GM19463 (cell line): ENCODE measurements at regions not wholly inside any gene's neighbourhood (a gene's known extent, or its start where the extent isn't known, plus 50 kb on each side); places are given as distances from the start of the nearest gene placed in this dataset.
"Not testable (repeated sequence)": the region's sequence is repeated elsewhere in the genome, so short reads cannot be mapped to it uniquely, and the experiment has no call there.

Source experiments
- ATAC-seq: cut with Tn5 transposase; IDR thresholded peaks from one replicate; pipeline ENCODE4 v1.9.1; 2021; ENCODE audit warnings: mild to moderate bottlenecking, moderate library complexity; ENCODE audit not compliant: unreplicated experiment

- ATAC-seq: no peak
Measured at GRCh38 chr3:78285032-78285728, 1245.3 kb downstream of the ROBO2 start.

GRCh38 chr3:78287085-78287484 lies 1247.2 kb downstream of the ROBO2 start:
- ATAC-seq: no peak

- no peak for ATAC-seq
Measured at GRCh38 chr3:78293284-78293683, 1253.4 kb downstream of the ROBO2 start.

GRCh38 chr3:78304115-78304514 lies 1264.2 kb downstream of the ROBO2 start:
- ATAC-seq: no peak

DNA sequence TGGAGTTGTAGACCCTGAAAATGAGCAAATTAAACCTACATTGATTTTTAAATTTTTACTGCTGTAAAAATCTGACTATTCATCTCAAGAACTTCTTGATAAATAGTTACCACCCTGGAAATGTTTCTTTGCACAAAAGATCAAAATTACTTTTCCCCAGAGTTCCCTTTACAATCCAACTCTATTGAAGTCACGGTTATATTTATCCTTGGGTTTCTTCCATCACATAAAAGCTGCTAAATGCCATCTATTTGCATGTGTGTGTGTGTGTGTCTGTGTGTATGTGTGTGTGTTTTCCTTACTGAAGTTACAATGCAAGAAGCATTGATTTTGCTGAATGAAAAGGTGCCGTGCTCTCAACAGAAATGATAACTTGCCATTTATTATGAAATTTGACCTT lies 1273.0 kb downstream of the ROBO2 start:
- no peak for ATAC-seq

- no peak for ATAC-seq
Measured at GRCh38 chr3:78313332-78313731, 1273.4 kb downstream of the ROBO2 start.

DNA sequence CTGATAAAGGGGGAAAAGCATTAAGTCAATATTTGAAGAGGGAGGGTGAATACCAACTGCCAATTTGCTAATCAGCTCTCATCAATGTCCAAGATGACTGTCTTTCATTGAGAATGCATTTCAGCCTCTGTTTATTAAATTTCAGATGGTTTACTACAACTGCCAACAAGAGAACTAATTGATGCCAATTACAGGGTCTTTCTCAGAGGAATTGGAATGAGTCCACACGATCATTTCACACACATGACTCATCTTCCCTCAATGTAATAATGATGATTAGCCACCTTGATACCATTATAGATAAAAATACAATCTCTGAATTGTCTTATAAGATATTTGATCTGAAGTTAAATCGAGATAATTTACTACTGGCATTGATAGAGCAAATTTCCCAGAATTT lies 1274.4 kb downstream of the ROBO2 start:
- no peak for ATAC-seq

- ATAC-seq: no peak
Measured at GRCh38 chr3:78317774-78318173, 1277.9 kb downstream of the ROBO2 start.

GRCh38 chr3:78322780-78323179 lies 1282.9 kb downstream of the ROBO2 start:
- peak; percentile 81 for ATAC-seq

- ATAC-seq: no peak
Measured at GRCh38 chr3:78337801-78338211, 1297.9 kb downstream of the ROBO2 start.

GRCh38 chr3:78338405-78338804 lies 1298.5 kb downstream of the ROBO2 start:
- ATAC-seq: peak; percentile 91

DNA sequence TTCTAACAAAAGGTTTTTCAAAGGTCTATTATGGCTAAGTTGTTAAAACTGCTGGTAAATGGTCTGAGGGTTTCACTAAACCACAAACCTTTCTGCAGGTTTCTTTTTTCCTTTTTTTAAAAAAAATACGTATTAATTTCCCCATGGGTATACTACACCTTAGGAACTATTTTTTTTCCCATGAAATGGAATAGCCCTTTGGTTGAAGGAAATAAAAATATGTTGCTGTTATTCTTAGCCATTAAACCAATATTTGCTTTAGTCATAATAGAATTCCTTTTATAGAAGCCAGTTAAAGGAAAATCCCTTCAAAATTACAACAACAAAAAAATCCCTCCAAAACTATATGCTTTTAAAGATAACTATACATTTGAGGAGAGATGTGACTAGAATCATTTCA lies 1303.3 kb downstream of the ROBO2 start:
- ATAC-seq: no peak

GRCh38 chr3:78344267-78344666 lies 1304.4 kb downstream of the ROBO2 start:
- ATAC-seq: not testable (repeated sequence)

- ATAC-seq: no peak
Measured at GRCh38 chr3:78344918-78345317, 1305.0 kb downstream of the ROBO2 start.

GRCh38 chr3:78347176-78347575 lies 1307.3 kb downstream of the ROBO2 start:
- no peak for ATAC-seq

DNA sequence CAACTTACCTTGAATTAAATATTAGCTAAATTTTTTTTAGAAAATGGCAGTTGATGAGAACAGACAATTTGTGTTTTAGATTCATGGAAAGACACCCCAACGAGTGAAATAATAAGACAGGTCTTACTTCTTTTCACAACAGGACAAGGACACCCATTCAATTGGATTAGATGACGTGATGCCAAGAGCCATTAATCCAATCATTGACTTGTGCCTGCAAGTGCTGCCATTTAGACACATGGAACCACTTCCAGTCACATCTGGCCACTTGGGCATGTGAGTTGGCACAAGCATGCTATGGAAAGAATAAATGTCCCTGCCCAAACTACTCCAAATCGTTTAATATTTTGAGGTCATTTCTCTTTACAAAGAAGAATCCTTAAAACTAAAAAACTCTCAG lies 1308.8 kb downstream of the ROBO2 start:
- no peak for ATAC-seq

DNA sequence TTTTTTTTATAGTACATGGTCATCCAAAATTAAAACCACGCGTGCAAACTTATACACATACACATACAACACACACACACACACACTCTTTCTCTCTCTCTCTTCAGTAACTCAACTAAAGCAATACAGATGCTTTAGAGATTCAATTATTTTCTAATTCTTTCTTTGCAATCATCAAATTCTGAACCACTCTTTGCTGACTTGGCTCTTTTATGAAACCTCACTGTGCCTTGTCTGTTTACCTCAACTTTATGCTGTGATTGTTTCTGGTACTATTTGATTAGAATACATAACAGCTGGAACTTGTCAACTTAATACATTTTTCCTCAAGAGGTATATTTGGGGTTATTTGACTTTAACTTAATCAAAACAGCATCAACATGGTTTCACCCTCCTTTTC lies 1309.7 kb downstream of the ROBO2 start:
- ATAC-seq: no peak

DNA sequence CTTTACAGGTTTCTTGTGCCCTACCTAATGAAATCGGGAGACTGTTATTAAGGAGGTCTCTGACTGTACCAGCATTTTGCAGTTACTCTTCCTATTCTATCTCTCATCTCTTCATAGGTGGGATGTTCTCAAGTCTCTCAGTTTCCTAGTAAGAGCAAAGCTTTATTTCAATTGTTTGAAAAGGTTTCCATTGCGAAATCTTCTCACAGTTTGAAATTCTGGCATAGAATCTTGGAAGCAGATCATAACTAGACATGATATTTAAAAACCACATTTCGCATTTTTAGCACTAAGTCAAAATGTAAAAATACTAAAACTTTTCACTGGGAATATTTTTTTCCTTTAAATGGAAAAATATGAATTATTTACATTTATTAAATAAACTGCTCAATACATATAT lies 1311.4 kb downstream of the ROBO2 start:
- ATAC-seq: no peak

DNA sequence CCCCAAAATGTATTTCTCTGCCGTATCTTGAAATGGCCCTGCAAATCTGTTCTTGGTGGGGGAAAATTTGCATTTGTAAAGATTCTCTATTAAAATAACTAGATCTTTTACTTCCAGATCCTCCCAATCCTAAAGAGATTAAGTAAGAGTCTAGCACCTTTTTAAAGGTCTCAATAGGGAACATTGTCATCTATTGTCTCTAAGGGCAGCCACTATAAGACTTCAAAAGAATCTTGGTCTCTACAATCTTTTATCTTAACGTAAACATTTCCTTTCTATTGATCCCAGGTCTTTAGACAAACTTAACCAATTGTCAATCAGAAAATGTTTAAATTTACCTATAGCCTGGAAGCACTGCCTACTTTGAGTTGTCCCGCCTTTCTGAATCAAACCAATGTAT lies 1313.3 kb downstream of the ROBO2 start:
- no peak for ATAC-seq

- no peak for ATAC-seq
Measured at GRCh38 chr3:78360849-78361248, 1321.0 kb downstream of the ROBO2 start.

GRCh38 chr3:78368636-78369345 lies 1328.9 kb downstream of the ROBO2 start:
- no peak for ATAC-seq

- no peak for ATAC-seq
Measured at GRCh38 chr3:78390221-78390620, 1350.3 kb downstream of the ROBO2 start.

DNA sequence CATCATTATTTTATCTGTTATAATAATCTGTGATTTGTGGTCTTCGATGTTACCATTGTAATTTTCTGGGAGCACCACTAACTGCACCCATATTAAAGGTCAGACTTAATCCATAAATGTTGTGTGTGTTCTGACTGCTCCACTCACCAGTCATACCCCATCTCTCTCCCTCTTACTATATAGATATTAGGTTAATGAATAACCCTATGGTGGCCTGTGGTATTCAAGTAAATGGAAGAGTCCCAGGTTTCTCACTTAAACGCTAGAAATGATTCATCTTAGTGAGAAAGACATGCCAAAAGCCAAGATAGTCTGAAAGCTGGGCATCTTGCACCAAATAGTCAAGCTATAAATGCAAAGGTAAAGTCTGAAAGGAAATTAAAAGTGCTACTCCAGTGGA lies 1358.5 kb downstream of the ROBO2 start:
- no peak for ATAC-seq
